Muscle of back (tissue), 3 donors: ENCODE measurements at regions not wholly inside any gene's neighbourhood (a gene's known extent, or its start where the extent isn't known, plus 50 kb on each side); places are given as distances from the start of the nearest gene placed in this dataset.

Experiments
- DNase-seq, 3 donors: peaks; one replicate each; pipeline versions ENCODE4 v3.0.0 to v3.0.0-alpha.2; 2013

GRCh38 chr6:14783594-14783993, 462.3 kb upstream of the JARID2 start:
- DNase-seq, result no peak

- DNase-seq, result no peak
Observed at GRCh38 chr6:14784596-14785492, 461.0 kb upstream of the JARID2 start.

- no peak for DNase-seq
Observed at GRCh38 chr6:14785493-14785790, 460.4 kb upstream of the JARID2 start.

- no peak for DNase-seq
Observed at GRCh38 chr6:14786008-14786407, 459.9 kb upstream of the JARID2 start.

- no peak for DNase-seq
Observed at GRCh38 chr6:14786455-14786854, 459.4 kb upstream of the JARID2 start.

GRCh38 chr6:14787250-14787649, 458.6 kb upstream of the JARID2 start:
- no peak for DNase-seq

GRCh38 chr6:14787677-14788076, 458.2 kb upstream of the JARID2 start:
- DNase-seq, result no peak

- no peak for DNase-seq
Observed at GRCh38 chr6:14789996-14790395, 455.9 kb upstream of the JARID2 start.

GRCh38 chr6:14790976-14791375, 454.9 kb upstream of the JARID2 start:
- peak in 2 of 3 donors; percentile 48 to 75 for DNase-seq

GRCh38 chr6:14791526-14791925, 454.3 kb upstream of the JARID2 start:
- DNase-seq, result peak in 2 of 3 donors; percentile 52 to 59

- DNase-seq, result peak; percentile 60 to 89 (median 63)
Observed at GRCh38 chr6:14792118-14792955, 453.5 kb upstream of the JARID2 start.

- DNase-seq, result no peak
Observed at GRCh38 chr6:14795451-14795850, 450.4 kb upstream of the JARID2 start.

GRCh38 chr6:14796974-14797762, 448.7 kb upstream of the JARID2 start:
- peak in 1 of 3 donors; percentile 26 for DNase-seq

GRCh38 chr6:14797875-14798593, 447.8 kb upstream of the JARID2 start:
- no peak for DNase-seq

GRCh38 chr6:14798594-14798982, 447.3 kb upstream of the JARID2 start:
- DNase-seq, result no peak

GRCh38 chr6:14798996-14799588, 446.8 kb upstream of the JARID2 start:
- no peak for DNase-seq

- peak; percentile 54 to 88 (median 72) for DNase-seq
Observed at GRCh38 chr6:14799928-14800327, 445.9 kb upstream of the JARID2 start.

- peak in 1 of 3 donors; percentile 52 for DNase-seq
Observed at GRCh38 chr6:14802514-14803160, 443.2 kb upstream of the JARID2 start.

GRCh38 chr6:14804001-14804784, 441.7 kb upstream of the JARID2 start:
- DNase-seq, result no peak

GRCh38 chr6:14804785-14805210, 441.1 kb upstream of the JARID2 start:
- peak; percentile 70 to 87 (median 82) for DNase-seq
